ENCODE measurements at regions not wholly inside any gene's neighbourhood (a gene's known extent, or its start where the extent isn't known, plus 50 kb on each side); places are given as distances from the start of the nearest gene placed in this dataset.

DNA sequence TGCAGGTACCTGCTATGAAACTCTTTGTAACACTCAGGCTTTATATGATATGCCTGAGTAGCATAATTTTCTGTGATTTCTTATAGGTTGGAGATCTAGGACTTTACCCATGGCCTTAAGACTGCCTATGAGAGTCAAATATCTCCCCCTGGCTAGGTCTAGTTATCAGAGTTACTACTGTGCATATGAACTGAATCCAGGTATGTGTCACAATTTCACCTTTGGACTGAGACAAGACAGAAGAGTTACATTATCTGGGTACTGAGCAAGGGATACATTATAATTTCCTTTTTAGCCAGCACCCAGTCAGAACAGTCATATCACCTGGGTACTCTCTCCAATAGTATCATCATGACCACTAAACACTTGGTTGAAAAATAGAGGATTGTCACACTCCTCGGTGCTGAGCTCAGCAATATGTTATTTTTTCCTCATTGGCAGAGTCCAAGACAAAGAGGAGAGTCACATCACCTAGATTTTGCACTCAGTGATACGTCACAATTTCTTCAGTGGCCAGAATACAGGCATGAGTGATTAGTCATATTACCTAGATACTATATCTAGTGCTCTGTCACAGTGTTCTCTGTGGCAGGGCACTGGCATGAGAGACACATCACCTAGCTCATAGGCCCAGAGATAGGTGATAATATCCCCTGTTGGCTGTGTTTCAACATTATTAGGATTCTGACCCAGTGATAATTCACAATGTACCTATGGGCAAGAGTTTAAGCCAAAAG lies 1027.6 kb upstream of the AMELY start:
- Histone ChIP-seq H3K9me3 (ENCODE audit: insufficient read depth, low read depth, low read length) (no peaks in the 10 kb centered on the region), H3K9ac (ENCODE audit: low read depth, low read length) (no peak overlapping the region), H3K4me3 (ENCODE audit: low read length) (no peak overlapping the region), H3K27me3 (ENCODE audit: insufficient read depth, low read length) (no peaks in the 10 kb centered on the region), H3K4me1 (ENCODE audit: insufficient read depth, low read length) (no peaks in the 10 kb centered on the region), H3K27ac (ENCODE audit: low read depth, low read length) (no peak overlapping the region), H3K36me3 (ENCODE audit: insufficient read depth, low read length) (no peaks in the 10 kb centered on the region)
- WGBS = 95% methylated on average over 1 of the region's 2 CpGs

DNA sequence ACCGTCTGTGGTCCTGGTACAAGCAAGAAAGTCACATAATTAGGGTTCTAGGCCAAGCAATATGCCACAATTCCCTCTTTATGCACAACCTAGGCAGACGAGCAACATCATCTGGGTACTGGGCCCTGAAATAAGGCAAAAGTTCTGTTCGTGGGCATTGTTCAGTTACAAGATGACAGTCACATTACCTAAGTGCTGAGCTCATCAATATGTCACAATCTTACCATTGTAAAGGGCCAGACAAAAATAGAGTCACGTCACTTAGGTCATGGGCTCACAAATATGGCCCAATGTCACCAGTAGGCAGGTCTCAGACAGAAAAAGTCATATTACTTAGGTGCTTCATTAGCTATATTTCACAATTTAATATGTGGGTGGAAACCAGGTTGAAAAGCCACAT lies 1025.3 kb upstream of the AMELY start:
- WGBS = 91% methylated on average over 4 of the region's 4 CpGs
- no peak overlapping the region for H3K9ac ChIP-seq (ENCODE audit: low read depth, low read length)

DNA sequence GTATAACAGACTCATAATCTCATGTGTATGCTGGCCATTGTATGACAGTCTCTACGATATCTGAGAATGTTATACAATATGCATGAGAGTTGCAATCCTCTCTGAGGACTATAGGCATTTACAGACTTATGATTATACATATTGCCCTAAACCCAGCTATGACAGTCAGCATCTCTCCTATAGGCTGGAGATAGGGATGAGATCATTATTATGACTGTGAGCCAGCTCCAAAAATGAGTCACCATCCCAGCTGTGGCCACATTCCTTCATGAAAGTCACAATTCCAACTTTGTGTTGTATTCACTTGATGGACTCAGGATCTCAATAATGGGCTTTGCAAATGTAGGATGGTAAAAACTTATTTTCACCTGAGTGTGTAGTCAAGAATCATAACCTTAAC lies 1024.5 kb upstream of the AMELY start:
- H3K4me3 ChIP-seq (ENCODE audit: low read length) = no peak overlapping the region
- no CpG with 5 or more reads among the region's 1 CpG for WGBS

More for the DNA sequence above, 1025.3 kb upstream of the AMELY start:
- H3K36me3 ChIP-seq (ENCODE audit: insufficient read depth, low read length) = no peaks in the 10 kb centered on the region
- no peak overlapping the region for H3K27ac ChIP-seq (ENCODE audit: low read depth, low read length)
- H3K9me3 ChIP-seq (ENCODE audit: insufficient read depth, low read depth, low read length) = no peaks in the 10 kb centered on the region
- no peaks in the 10 kb centered on the region for H3K27me3 ChIP-seq (ENCODE audit: insufficient read depth, low read length)
- H3K4me1 ChIP-seq (ENCODE audit: insufficient read depth, low read length) = no peaks in the 10 kb centered on the region
- no peak overlapping the region for H3K4me3 ChIP-seq (ENCODE audit: low read length)

DNA sequence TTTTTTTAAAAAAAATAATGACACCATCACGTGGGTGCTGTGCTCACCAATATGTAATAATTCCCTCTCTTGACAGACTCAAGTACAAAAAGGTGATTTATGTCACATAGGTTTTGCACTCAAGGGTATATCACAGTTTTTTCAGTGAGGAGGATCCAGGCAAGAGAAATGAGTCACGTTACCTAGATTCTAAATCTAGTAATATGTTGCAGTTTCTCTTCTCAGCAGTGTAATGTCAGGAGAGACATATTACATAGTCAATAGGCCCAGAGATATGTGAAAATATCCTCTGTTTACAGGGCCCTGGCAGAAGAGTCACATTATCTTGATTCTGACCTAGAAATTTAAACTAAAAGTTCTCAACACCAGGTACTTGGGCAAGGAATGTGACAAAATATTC lies 1024.1 kb upstream of the AMELY start:
- no peak overlapping the region for H3K9ac ChIP-seq (ENCODE audit: low read depth, low read length)
- no CpG with 5 or more reads among the region's 2 CpGs for WGBS
- no peaks in the 10 kb centered on the region for H3K4me1 ChIP-seq (ENCODE audit: insufficient read depth, low read length)
- H3K9me3 ChIP-seq (ENCODE audit: insufficient read depth, low read depth, low read length) = no peaks in the 10 kb centered on the region
- H3K36me3 ChIP-seq (ENCODE audit: insufficient read depth, low read length) = no peaks in the 10 kb centered on the region
- H3K27me3 ChIP-seq (ENCODE audit: insufficient read depth, low read length) = no peaks in the 10 kb centered on the region
- no peak overlapping the region for H3K4me3 ChIP-seq (ENCODE audit: low read length)
- no peak overlapping the region for H3K27ac ChIP-seq (ENCODE audit: low read depth, low read length)

More for the DNA sequence above, 1024.5 kb upstream of the AMELY start:
- Histone ChIP-seq H3K9me3 (ENCODE audit: insufficient read depth, low read depth, low read length) (no peaks in the 10 kb centered on the region), H3K4me1 (ENCODE audit: insufficient read depth, low read length) (no peaks in the 10 kb centered on the region), H3K36me3 (ENCODE audit: insufficient read depth, low read length) (no peaks in the 10 kb centered on the region), H3K27ac (ENCODE audit: low read depth, low read length) (no peak overlapping the region), H3K9ac (ENCODE audit: low read depth, low read length) (no peak overlapping the region), H3K27me3 (ENCODE audit: insufficient read depth, low read length) (no peaks in the 10 kb centered on the region)

DNA sequence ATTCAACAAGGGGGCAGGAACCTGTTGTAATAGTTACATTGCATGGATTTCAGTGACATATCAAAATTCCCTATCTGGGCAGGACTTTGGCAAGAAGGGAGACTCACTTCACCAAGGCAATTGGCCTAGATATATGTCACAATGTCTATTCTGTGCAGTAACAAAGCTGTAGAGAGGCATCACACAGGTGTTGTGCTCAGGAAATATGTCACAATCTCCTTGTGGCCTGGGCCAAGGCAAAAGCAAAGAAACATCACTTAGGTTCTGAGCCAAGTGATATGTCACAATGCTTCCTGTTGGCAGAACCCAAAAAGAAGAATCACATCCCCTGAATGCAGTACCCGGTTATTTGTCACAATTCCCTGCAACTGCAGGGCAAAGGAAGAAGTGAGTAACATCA lies 1020.9 kb upstream of the AMELY start:
- H3K36me3 ChIP-seq (ENCODE audit: insufficient read depth, low read length) = no peaks in the 10 kb centered on the region
- WGBS = 92% methylated on average over 1 of the region's 1 CpG
- H3K4me1 ChIP-seq (ENCODE audit: insufficient read depth, low read length) = no peaks in the 10 kb centered on the region
- H3K27ac ChIP-seq (ENCODE audit: low read depth, low read length) = no peak overlapping the region
- H3K9ac ChIP-seq (ENCODE audit: low read depth, low read length) = no peak overlapping the region
- H3K4me3 ChIP-seq (ENCODE audit: low read length) = no peak overlapping the region
- no peaks in the 10 kb centered on the region for H3K27me3 ChIP-seq (ENCODE audit: insufficient read depth, low read length)
- no peaks in the 10 kb centered on the region for H3K9me3 ChIP-seq (ENCODE audit: insufficient read depth, low read depth, low read length)

DNA sequence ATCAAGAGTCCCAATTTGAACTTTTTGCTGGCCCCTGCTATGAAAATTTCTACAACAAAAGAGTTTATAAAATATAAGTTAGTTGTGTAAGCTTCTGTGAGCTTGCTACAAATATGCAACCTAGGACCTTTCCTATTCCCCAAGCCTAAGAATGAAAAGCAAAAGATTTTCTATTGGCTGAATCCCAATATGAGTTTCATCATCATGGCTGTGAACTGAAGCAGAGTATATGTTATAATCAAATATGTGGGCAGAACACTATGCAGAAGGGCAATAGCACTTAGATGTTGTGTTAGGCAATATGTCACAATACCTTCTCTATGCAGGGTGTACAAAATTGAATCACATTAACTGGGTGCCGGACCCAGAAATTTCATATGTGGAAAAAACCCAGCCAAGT lies 1018.3 kb upstream of the AMELY start:
- 94% methylated on average over 1 of the region's 1 CpG for WGBS
- H3K9ac ChIP-seq (ENCODE audit: low read depth, low read length) = no peak overlapping the region
- H3K4me1 ChIP-seq (ENCODE audit: insufficient read depth, low read length) = no peaks in the 10 kb centered on the region
- no peak overlapping the region for H3K27ac ChIP-seq (ENCODE audit: low read depth, low read length)
- no peaks in the 10 kb centered on the region for H3K9me3 ChIP-seq (ENCODE audit: insufficient read depth, low read depth, low read length)
- no peaks in the 10 kb centered on the region for H3K36me3 ChIP-seq (ENCODE audit: insufficient read depth, low read length)
- H3K27me3 ChIP-seq (ENCODE audit: insufficient read depth, low read length) = no peaks in the 10 kb centered on the region
- no peak overlapping the region for H3K4me3 ChIP-seq (ENCODE audit: low read length)

DNA sequence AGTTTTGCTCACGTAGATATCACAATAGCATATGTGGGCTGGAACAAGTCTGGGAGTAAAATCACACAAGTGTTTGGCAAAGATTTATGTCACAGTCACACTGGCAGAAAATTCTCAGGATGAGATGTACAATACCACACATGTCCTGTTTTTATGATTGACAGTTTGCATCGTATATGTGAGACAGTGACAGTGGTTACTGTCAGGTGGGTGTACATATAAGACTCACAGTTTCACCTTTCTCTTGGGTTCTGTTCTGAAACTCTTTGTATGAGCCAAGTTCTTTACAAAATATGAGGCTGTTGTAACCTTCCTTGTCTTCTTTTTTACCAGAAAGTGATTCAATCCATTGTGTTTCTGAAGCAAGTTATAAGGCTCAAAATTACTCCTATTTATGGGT lies 1012.5 kb upstream of the AMELY start:
- H3K9ac ChIP-seq (ENCODE audit: low read depth, low read length) = no peak overlapping the region
- no peaks in the 10 kb centered on the region for H3K4me1 ChIP-seq (ENCODE audit: insufficient read depth, low read length)
- no peak overlapping the region for H3K27ac ChIP-seq (ENCODE audit: low read depth, low read length)
- H3K27me3 ChIP-seq (ENCODE audit: insufficient read depth, low read length) = no peaks in the 10 kb centered on the region
- H3K36me3 ChIP-seq (ENCODE audit: insufficient read depth, low read length) = no peaks in the 10 kb centered on the region
- H3K9me3 ChIP-seq (ENCODE audit: insufficient read depth, low read depth, low read length) = no peaks in the 10 kb centered on the region
- H3K4me3 ChIP-seq (ENCODE audit: low read length) = no peak overlapping the region
- WGBS = 92% methylated on average over 1 of the region's 2 CpGs

DNA sequence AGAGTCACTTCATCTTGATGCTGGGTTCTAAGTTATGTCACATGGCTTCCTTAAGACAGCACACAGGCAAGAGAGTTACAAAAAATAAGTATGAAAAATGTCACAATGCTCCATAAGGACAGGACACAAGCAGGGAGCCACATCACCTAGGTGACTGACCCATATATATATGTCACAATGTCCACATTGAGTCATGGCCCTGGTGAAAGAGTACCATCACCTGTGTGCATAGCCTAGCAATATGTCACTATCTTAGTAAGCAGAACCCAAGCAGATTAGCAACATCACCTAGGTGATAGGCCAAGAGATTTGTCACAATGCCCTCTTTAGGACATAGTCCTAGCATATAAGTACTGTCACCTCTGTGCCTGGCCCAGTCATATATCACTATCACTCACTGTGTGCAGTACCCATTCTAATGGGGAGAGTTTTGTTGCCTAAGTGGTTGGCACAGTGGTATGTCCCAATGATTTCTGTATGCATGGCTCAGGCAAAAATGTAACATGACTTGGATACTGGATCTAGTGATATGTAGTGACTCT lies 1012.0 kb upstream of the AMELY start:
- H3K9ac ChIP-seq (ENCODE audit: low read depth, low read length) = no peak overlapping the region
- no peak overlapping the region for H3K4me3 ChIP-seq (ENCODE audit: low read length)
- H3K4me1 ChIP-seq (ENCODE audit: insufficient read depth, low read length) = no peaks in the 10 kb centered on the region
- no peaks in the 10 kb centered on the region for H3K36me3 ChIP-seq (ENCODE audit: insufficient read depth, low read length)
- no peaks in the 10 kb centered on the region for H3K27me3 ChIP-seq (ENCODE audit: insufficient read depth, low read length)
- H3K9me3 ChIP-seq (ENCODE audit: insufficient read depth, low read depth, low read length) = no peaks in the 10 kb centered on the region
- H3K27ac ChIP-seq (ENCODE audit: low read depth, low read length) = no peak overlapping the region

DNA sequence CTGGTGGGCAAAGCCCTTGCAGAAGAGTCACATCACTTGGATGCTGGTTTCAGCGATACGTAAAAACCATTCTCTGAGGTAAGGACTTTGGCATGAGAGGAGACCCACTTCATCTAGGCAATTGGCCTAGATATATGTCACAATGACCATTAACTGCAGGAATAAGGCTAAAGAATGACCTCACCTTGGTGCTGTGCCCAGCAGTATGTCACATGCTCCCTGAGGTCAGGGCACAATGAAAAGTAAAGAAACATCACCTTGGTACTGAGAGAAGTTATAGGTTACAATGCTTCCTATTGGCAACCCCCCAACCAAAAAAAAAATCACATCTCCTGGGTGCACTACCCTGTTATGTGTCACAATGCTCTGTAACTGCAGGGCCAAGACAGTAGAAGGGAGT lies 1008.8 kb upstream of the AMELY start:
- WGBS = 97% methylated on average over 2 of the region's 2 CpGs
- no peaks in the 10 kb centered on the region for H3K9me3 ChIP-seq (ENCODE audit: insufficient read depth, low read depth, low read length)
- H3K27me3 ChIP-seq (ENCODE audit: insufficient read depth, low read length) = no peaks in the 10 kb centered on the region

DNA sequence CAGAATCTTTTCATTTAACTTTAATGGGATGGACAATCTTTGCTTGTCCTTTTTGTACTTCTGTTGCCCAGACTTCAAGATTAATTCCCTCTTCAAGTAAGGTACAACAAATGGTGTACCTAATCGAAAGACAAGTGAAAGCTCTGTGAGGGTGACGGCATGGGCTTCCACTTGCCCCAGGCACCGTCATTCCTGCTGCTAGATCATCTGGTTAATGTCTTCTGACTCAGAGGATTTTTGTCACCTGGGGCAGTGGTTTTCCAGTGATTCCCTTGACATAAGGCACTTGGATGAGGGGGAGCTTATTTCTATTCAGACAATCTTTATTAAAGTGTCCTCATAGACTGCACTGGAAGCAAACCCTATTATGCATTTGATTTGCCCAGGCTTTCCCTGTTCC lies 977.0 kb upstream of the AMELY start:
- Histone ChIP-seq H3K9me3 (ENCODE audit: insufficient read depth, low read depth, low read length) (no peaks in the 10 kb centered on the region), H3K9ac (ENCODE audit: low read depth, low read length) (no peak overlapping the region), H3K27me3 (ENCODE audit: insufficient read depth, low read length) (no peaks in the 10 kb centered on the region), H3K27ac (ENCODE audit: low read depth, low read length) (no peak overlapping the region), H3K4me3 (ENCODE audit: low read length) (no peak overlapping the region), H3K4me1 (ENCODE audit: insufficient read depth, low read length) (no peaks in the 10 kb centered on the region), H3K36me3 (ENCODE audit: insufficient read depth, low read length) (no peaks in the 10 kb centered on the region)
- 87% methylated on average over 3 of the region's 3 CpGs for WGBS

More for the DNA sequence above, 1008.8 kb upstream of the AMELY start:
- Histone ChIP-seq H3K36me3 (ENCODE audit: insufficient read depth, low read length) (no peaks in the 10 kb centered on the region), H3K27ac (ENCODE audit: low read depth, low read length) (no peak overlapping the region), H3K4me1 (ENCODE audit: insufficient read depth, low read length) (no peaks in the 10 kb centered on the region), H3K9ac (ENCODE audit: low read depth, low read length) (no peak overlapping the region), H3K4me3 (ENCODE audit: low read length) (no peak overlapping the region)

DNA sequence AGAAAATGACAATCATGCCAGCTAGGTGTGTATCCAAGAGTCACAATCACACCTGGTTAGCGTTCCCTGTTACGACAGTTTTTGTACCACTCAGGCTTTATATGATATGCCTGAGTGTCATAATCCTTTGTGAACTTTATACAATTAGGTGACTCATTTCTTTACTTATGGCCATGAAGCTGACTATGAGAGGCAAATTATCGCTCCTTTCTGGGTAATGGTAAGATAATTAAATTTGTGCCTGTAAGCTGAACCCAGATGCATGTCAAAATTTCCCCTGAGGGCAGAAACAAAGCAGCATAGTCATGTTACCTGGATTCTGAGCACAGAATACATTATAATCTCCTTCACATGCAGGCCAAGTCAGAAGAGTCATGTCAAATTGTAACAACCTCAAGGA lies 970.1 kb upstream of the AMELY start:
- Histone ChIP-seq H3K4me3 (ENCODE audit: low read length) (no peak overlapping the region), H3K9me3 (ENCODE audit: insufficient read depth, low read depth, low read length) (no peaks in the 10 kb centered on the region), H3K9ac (ENCODE audit: low read depth, low read length) (no peak overlapping the region), H3K4me1 (ENCODE audit: insufficient read depth, low read length) (no peaks in the 10 kb centered on the region), H3K27ac (ENCODE audit: low read depth, low read length) (no peak overlapping the region), H3K27me3 (ENCODE audit: insufficient read depth, low read length) (no peaks in the 10 kb centered on the region), H3K36me3 (ENCODE audit: insufficient read depth, low read length) (no peaks in the 10 kb centered on the region)
- WGBS = 82% methylated on average over 1 of the region's 3 CpGs

DNA sequence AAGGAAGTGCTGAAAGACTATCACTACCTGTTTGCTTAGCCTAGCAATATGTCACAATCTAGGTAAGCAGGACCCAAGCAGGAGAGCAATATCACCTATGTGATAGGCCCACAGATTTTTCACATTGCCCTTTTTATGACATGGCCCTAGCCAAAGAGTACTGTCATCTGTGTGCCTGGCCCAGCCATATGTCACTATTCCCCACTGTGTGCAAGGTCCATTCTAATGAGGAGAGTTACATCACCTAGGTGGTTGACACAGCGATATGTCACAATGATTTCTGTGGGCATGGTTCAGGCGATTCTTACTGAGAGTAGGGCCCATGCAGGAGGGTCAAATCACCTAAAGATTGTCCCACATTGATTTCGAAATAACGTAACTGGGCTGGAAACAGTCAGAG lies 967.7 kb upstream of the AMELY start:
- Histone ChIP-seq H3K9ac (ENCODE audit: low read depth, low read length) (no peak overlapping the region), H3K4me1 (ENCODE audit: insufficient read depth, low read length) (no peaks in the 10 kb centered on the region), H3K9me3 (ENCODE audit: insufficient read depth, low read depth, low read length) (no peaks in the 10 kb centered on the region), H3K36me3 (ENCODE audit: insufficient read depth, low read length) (no peaks in the 10 kb centered on the region), H3K4me3 (ENCODE audit: low read length) (no peak overlapping the region), H3K27me3 (ENCODE audit: insufficient read depth, low read length) (no peaks in the 10 kb centered on the region), H3K27ac (ENCODE audit: low read depth, low read length) (no peak overlapping the region)
- WGBS = 96% methylated on average over 4 of the region's 4 CpGs
